NCI-H748 (cell line): ENCODE measurements at regions not wholly inside any gene's neighbourhood (a gene's known extent, or its start where the extent isn't known, plus 50 kb on each side); places are given as distances from the start of the nearest gene placed in this dataset.
"Not testable (repeated sequence)": the region's sequence is repeated elsewhere in the genome, so short reads cannot be mapped to it uniquely, and the experiment has no call there.

ENCODE experiments used
- DNase-seq: peaks from one replicate; lab custom pipeline; 2025; ENCODE audit not compliant: unreplicated experiment; lab: John Stamatoyannopoulos, UW

DNA sequence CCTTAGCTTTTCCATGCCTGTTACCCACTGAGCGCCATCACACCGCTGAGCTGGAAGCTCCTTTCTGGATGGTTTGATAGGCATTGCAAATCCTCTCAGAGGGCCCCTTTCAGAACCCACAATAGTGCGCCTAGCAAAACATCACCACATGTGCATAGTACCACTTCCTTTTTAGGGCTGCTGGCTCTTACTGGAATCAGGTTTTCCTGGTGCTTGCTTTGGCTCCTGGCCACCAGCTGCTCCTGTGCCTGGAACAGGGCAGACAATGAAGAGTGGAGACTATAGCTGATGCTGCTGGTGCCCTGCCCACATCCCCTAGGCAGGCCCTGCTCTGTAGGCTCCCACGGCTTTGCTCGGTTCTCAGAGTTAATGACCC lies 163.6 kb upstream of the SEMA6A start:
- peak; percentile 20 for DNase-seq

DNA sequence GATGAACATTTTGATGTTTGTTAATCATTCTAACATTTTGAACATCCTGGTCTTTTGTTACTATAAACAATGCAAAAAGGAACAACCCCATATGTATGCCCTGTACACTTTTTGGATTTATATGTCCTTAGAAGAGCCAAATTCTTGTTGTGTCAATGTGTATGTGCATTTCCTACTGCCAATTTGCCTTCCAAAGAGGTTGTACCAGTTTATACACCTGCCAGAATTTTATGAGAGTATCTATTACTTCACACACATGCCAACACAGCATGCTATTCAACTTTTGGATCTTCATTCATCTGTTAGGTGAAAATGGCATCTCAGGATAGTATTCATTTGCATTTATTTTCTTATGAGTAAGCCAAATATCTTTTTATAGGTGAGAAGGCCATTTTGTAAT lies 162.0 kb upstream of the SEMA6A start:
- DNase-seq: no peak

DNA sequence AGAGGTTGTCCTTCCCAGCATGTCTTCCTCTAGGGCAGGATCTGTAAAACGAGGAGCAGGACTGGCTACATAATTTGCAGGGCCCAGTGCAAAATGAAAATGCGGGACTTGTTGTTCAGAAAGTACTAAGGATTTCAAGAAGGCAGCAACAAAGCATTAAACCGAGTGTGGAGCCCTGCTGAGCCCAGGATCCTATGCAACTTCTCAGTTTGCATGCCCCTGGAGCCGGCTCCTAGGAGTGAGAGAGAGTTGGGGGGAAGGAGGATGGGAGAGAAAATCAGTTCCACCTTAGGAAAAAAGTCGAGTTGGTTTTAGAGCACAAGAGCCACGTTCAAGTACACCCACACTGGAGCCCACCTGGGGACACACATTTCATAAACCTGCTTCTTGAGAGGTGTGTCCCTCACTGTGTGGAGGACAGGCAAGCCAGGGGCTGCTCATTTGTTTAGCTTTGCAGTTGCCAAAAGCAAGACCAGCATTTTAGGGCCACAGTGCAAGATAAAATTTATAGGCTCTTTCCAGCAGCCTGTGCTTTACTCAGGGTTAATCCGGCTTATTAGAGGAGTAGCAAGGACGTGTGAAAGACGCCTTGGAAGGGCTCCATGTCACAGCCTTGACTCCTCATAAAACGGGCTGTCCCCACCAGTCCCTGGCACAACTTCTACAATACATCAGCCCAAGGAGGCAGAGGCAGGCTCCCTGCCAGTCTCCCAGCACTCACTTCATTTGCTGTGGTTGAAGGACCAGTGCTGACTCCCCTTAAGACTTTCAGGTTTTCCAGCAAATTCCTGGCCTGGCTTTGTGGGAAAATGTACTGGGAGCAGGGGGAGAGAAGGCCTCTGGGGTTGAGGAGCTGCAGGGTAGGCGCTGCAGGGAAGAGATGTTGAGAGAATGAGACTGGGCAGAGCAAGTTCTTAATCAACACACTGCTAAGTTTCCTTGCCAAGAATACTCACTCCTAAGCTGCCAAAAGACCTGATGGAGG lies 159.7 kb upstream of the SEMA6A start:
- DNase-seq: no peak

DNA sequence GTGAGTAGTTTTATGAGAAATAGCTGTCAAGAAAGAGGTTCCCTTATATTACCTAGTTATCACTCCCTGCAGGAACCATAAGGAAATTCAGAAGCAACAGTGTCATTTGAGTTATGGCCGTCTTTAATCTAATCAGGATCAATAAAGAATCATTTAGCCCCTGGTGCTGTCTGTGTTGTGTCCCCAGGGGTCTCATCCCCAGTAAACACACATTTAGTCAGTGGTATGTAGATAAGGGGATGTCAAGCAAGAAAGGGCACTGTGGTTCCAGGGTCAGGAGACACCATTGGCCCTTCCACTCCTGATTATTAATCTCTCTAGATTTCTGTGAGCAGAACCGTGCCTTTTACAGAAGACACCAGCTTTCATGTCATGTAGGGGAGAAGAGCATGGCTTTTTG lies 158.0 kb upstream of the SEMA6A start:
- no peak for DNase-seq

DNA sequence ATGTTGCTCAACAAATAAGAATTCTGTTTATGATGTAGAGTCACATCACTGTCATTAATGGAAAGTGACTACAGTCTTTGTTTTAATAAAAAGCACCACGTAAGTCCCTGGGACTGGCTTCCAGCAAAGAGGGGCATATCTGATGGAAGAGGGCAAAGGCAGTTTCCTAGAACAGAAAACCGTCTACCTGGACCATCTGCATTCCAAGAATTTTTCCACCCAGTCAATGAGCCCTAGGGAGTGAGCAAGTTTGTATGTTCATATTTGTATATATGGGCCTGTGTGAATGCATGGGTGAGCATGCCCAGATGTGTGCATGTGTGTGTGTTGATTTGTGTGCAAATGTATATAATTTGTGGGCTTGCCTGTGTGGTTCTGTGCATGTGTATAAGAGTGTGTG lies 156.8 kb upstream of the SEMA6A start:
- DNase-seq: no peak

DNA sequence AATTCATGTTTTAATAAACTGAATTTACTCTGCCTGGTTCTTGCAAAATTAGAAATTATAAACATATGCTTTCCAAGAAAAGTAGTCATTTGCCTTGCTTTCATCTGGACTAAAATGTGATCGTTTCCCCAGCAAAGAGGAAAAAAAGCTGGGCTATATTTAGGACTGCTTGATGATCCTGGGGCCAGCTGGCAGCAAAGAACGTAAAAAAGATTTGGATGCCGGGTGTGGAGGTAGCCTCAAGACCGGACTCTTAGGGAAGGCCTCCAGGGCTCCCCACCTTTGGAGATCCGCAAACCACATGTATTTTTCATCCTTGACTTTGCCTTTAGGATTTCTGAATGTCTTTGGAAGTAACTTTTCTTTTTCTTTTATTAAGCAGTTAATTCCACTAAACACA lies 156.1 kb upstream of the SEMA6A start:
- no peak for DNase-seq

DNA sequence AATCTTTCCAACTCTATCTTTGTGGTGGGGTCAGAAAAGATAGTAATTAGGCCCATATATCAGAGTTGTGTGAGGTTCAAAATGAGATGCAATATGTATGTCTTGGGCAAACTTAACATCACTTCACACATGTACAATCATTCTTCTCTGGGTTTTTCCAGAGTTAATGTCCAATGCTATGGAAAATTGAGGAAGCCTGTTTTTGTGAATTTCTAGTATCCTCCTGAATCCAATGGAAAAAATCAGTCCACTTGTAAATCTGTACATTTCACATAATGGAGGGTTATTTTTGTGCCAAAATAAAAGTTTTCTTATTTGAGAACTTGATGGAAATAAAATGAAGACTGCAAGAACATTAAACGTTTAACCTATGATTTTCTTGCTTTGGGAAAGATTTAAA lies 155.6 kb upstream of the SEMA6A start:
- no peak for DNase-seq

DNA sequence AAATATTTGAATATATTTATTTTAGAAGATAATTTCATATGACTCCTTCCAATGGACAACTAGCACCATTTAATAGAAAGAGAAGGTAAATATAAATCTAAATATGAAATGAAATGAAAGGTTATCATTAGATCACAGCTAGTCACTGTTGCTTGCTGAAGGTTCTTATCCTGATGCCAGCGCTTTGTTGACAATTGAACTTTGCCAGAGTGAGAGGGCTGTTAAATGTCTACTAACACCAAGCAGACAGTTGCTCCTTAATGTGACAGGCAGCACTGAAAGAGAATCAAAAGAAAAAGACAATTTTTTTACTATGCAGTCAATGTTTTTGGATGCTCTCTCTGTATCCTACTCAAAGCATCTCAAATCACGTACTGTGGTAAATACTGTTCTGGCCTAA lies 152.6 kb upstream of the SEMA6A start:
- DNase-seq: no peak

DNA sequence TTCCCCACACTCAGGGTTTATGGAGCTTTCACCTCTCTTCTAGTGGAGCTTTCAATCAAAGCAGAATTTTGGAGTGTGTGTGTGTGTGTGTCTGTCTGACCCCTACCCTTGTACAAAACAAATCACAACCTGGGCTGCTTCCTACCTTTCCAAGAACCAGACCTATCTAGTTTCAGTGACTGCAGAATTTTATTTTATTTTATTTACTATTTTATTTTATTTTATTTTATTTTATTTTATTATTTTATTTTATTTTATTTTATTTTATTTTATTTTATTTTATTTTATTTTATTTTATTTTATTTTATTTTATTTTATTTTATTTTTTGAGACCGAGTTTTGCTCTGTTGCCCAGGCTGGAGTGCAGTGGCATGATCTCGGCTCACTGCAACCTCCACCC lies 151.6 kb upstream of the SEMA6A start:
- DNase-seq: not testable (repeated sequence)

DNA sequence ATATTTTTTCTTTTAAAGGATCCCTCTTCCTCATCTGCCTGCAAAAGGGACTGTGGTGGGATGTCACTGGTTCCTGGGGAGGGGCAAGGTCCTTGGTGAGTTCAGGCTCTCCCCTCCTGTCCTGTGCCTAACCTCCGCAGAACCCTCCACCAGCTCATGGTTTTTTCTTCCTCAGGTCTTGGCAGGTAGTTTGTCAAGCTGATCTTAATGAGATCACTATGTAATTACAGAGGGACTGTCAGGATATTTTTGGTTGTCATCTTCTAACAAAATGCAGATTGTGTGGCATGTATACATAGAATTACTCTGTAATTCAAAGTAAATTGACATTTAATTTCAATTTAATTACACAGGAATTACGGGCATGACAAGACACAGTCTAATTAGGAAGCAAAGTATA lies 150.3 kb upstream of the SEMA6A start:
- no peak for DNase-seq

DNA sequence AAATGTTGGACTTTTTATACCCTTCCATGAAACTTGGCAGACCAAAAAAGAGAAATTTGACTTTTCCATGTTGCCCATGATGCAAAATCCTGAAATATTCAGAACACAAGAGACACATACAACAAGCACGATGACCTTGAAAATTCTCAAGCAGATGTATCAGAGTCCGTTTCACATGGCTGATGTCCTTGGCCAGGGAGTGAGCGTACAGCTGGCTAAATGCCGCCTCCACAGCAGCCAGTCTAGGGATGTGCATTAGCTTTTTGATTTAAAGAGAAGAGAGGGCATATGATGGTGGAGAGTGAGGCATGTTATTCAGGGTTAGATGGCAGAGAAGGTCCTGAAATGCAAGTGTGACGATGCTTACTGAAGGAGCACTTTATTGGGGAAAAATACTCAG lies 148.0 kb upstream of the SEMA6A start:
- no peak for DNase-seq

DNA sequence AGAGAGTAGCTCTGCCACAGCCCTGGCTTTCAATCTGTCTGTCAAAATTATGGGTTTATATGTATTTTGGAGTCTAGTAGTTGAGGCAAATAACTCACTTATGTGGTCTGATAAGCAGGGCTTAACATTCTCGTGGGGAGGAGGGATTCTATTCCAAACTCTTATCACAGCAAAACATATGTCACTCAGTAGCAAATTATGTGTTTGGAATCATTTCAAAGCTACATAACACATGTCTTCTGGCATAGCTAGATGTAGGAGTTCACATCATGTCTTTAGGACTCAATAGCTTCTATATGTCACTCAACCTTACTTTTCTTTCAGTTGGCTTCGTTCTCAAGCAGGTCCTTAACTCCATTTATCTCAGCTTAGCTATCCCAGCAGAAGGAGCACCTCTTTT lies 144.5 kb upstream of the SEMA6A start:
- no peak for DNase-seq

DNA sequence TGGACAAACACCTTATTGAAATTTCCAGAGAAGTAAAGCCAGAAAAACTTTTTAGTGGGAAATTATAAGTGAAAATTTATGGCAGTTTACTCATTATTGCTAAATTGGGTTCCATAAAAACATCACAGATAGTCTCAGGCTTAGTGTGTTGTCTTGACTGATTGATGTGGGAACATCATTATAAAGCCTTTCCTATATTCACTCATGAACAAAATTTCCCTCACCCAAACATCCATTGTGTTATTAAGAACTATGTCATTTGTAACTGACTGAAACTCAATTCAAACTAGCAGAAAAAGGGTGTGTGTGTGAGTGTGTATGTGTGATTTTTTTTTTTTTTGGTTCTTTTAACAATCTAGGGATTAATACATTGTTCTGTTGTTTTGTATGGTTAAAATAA lies 143.7 kb upstream of the SEMA6A start:
- DNase-seq: no peak

DNA sequence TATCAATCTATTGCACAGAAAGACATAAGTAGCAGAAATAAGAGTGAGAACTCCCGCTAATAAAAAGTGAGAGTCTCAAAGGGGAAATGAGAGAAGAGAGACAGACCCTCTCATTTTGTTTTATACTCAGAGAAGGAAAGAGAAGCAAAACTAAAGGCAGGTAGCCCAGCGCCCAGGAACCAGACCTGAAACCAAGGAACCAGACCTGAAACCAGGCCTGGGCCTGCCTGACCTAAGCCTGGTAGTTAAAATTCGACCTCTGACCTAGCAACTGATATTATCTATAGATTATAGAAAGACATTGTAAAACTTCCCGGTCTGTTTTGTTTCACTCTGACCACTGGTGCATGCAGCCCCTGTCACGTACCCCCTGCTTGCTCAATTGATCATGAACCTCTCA lies 134.5 kb upstream of the SEMA6A start:
- DNase-seq: no peak

DNA sequence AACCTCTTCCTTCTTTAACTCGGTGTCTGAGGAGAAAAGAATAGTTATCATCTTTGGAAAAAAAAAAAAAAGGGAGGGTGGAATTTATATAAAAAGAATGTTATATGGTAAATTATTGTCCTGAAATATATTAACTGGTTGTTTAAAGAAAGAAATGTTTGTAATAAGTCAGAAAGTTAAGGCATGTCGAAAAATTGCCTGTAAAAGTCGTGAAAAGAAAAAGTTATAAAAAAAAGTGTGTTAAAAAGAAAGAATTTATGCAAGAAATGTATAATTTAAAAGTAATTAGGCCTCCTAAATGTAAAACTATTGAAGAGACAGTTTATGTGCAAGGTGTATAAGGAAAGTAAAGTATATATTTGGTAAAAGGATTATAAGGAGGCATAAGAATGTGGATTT lies 130.5 kb upstream of the SEMA6A start:
- not testable (repeated sequence) for DNase-seq

DNA sequence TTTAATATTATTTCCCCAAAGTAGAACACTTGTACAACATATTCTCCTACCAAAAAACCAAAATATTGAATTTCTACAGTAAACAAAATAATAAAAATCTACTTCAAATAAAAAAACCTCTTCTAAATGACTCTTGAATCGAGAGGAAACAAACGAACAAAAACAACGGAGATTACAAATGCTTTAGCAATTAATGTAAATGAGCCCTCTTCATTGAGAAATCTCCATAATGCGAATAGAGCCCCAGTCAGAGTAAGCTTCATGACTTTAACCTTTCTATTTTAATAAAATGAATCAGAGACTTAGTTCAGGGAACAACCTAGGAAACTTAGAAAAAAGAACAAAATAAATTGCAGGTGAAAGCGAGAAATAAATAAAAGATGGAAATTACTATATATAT lies 129.3 kb upstream of the SEMA6A start:
- no peak for DNase-seq

DNA sequence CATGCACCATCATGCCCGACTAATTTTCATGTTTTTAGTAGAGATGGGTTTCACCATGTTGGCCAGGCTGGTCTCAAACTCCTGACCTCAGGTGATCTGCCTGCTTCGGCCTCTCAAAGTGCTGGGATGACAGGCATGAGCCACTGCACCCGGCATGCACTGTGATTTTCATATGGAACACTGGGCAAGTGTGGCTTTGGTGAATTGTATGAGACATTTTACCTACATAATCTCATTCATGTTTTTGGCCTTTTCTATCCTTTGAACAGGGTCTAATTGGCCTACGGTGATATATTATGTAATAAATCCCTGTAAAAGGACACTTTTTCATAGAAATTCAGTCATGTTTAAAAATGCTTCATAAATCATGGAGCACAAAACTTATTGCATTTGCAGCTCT lies 128.7 kb upstream of the SEMA6A start:
- DNase-seq: no peak

DNA sequence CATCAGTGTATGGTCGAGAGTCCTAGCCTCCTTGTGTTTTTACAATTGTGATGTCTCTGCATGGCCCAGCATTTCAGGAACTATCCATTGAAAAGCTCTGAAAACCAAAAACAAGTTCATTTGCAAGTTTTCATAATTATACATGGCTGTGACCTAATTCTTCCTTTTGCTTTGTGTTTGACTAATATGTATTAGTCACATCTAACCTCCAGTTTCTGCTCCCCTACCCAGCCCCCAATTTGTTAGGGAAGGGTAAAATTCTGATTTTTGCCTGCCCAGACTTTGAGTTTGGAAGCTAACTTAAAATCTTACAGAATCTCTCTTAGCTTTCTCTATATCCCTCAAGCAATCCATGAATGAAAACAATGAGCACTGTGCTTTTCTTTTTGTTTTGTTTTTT lies 128.2 kb upstream of the SEMA6A start:
- DNase-seq: no peak

DNA sequence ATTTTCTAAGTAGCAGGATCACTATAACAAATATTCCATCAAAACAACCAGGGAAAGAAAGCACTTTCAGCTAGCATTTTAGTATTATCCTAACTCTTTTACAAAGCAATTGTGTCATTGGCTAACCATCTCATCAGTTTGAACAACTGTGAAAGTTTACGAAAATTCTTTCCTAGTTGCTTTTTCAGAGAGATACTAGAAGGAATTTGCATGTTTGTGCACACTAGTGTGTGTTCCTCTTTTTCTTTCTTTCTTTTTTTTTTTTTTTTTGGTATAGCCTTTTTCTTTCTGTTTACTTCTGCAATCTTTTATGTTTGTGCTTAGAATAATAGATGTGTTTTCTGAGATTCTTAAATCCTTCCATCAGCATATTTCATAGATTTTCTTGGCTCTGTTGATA lies 124.7 kb upstream of the SEMA6A start:
- DNase-seq: no peak

DNA sequence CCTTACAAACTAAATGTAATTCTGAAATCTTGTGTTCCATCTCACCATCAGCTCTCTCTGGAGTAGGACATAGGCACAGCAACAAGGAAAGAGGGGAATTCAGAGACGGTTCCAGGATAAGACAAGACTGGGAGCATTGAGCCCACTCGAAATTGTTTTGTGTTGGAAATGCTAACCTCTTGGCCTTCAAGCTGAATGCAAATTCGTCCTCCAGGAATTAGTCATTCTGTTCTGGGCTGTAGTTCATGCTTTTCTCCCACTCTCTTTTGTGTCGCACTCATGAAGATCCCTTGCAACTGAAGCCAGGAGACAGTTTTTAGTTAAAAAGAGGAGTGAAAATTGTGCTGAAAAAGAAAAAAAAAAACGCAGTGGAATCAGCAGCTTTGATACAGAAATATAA lies 121.7 kb upstream of the SEMA6A start:
- DNase-seq: no peak

DNA sequence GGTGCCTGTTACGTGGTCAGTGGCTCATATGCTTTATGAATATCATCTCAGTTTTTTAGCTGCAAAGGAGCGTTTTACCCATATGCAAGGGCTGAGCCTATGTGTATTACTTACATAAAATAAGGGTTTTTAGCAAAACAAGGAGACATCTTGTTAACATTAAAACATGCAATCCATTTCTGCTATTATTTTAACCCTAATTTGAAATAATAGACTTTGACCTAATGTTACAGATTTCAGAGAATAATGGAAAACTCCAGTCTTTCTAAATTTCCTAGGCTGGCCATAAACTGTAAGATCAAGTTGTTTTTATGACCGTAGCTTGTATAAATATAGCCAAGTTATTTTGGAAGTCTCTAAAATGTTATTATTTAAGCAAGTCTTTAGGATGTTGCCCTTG lies 121.1 kb upstream of the SEMA6A start:
- no peak for DNase-seq

DNA sequence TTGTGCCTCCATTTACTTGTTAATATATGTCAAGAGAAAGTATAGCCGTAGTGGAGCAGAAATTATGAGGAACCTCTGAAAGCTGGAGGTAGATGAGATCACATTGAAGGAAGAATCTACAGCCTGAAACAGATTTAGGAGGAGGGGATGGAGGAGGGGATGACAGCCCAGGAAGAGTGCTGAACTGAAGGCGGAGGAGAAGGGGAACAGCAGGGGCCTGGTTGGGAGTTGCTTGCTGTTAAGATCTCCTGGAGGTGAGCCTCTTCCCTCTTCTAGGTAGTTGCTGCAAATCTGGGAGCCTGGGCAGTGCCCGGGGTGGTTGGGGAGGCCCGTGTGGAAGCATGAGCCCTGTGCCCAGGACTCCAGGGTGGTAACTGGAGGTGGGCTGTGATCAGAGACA lies 111.8 kb upstream of the SEMA6A start:
- DNase-seq: no peak

DNA sequence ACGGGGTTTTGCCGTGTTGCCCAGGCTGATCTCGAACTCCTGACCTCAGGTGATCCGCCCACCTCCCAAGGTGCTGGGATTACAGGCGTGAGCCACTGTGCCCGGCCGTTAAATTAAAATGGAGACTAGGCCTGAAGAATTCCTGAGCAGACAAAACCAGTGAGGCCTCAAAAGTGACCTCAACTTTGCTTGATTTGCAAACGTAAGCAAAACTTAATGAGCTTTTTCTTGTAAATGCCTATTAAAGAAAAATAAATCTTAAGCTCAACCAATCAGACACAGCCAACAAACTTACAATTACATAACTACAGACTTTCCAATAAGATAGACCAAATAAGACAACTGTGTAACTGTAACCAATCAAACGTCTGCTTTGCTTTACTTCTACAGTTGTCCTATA lies 111.3 kb upstream of the SEMA6A start:
- no peak for DNase-seq
